ENCODE measurements at regions not wholly inside any gene's neighbourhood (a gene's known extent, or its start where the extent isn't known, plus 50 kb on each side); places are given as distances from the start of the nearest gene placed in this dataset.

- no peak for DNase-seq
- Histone ChIP-seq H3K4me3 (no peak overlapping the region), H3K9me3 (no peaks in the 10 kb centered on the region), H3K27ac (no peak overlapping the region), H3K36me3 (no peaks in the 10 kb centered on the region), H3K27me3 (replicated peaks in 1 of 7) (peaks cover 0 to 42% (median 0%) of the 10 kb centered on the region in 7 donors), H3K4me1 (peaks cover 0 to 13% (median 8%) of the 10 kb centered on the region in 6 donors)
- WGBS, 5 donors: 56 to 81% (median 70%) methylated on average over 7 of the region's 7 CpGs
- intact Hi-C loops (cut with DNase I; ENCODE audit: low total_unique reads): no loop called here
- no peak for TF ChIP-seq POLR2AphosphoS5 (IDR thresholded peaks at IDR 0.05)
- no peak for TF ChIP-seq CTCF (IDR thresholded peaks at IDR 0.05 in 8 of 11, conservative IDR thresholded peaks at IDR 0.05 in 3 of 11)
- no peak for TF ChIP-seq POLR2A (IDR thresholded peaks at IDR 0.05)
Observed at GRCh38 chr1:38512789-38513188, 346.8 kb downstream of the RRAGC start.

GRCh38 chr1:38512024-38512767 lies 347.4 kb downstream of the RRAGC start:
- no peak for TF ChIP-seq POLR2A (IDR thresholded peaks at IDR 0.05)
- TF ChIP-seq CTCF (IDR thresholded peaks at IDR 0.05 in 8 of 11, conservative IDR thresholded peaks at IDR 0.05 in 3 of 11): no peak
- no peak for TF ChIP-seq POLR2AphosphoS5 (IDR thresholded peaks at IDR 0.05)
- intact Hi-C loops (cut with DNase I; ENCODE audit: low total_unique reads): no loop called here
- Histone ChIP-seq H3K4me3 (no peak overlapping the region), H3K36me3 (no peaks in the 10 kb centered on the region), H3K27ac (no peak overlapping the region), H3K9me3 (no peaks in the 10 kb centered on the region), H3K4me1 (peaks cover 0 to 15% (median 10%) of the 10 kb centered on the region in 6 donors), H3K27me3 (replicated peaks in 1 of 7) (peaks cover 0 to 42% (median 0%) of the 10 kb centered on the region in 7 donors)
- WGBS, 5 donors: 76 to 82% (median 79%) methylated on average over 5 of the region's 5 CpGs
- DNase-seq: no peak

GRCh38 chr1:38508232-38508631 lies 351.3 kb downstream of the RRAGC start:
- WGBS, 5 donors: 16 to 28% (median 20%) methylated on average over 6 of the region's 6 CpGs
- H3K4me1 ChIP-seq: peaks cover 0 to 15% (median 10%) of the 10 kb centered on the region in 6 donors
- no peak overlapping the region for H3K4me3 ChIP-seq
- intact Hi-C loops (cut with DNase I; ENCODE audit: low total_unique reads): no loop called here
- TF ChIP-seq POLR2A (IDR thresholded peaks at IDR 0.05) (no peak), CTCF (IDR thresholded peaks at IDR 0.05 in 8 of 11, conservative IDR thresholded peaks at IDR 0.05 in 3 of 11) (no peak), POLR2AphosphoS5 (IDR thresholded peaks at IDR 0.05) (no peak)
- H3K27ac ChIP-seq: peak overlapping the region in 2 of 8 donors; percentile 2 to 23
- DNase-seq: no peak
- peaks cover 0 to 68% (median 0%) of the 10 kb centered on the region in 7 donors for H3K27me3 ChIP-seq (replicated peaks in 1 of 7)
- H3K36me3 ChIP-seq: no peaks in the 10 kb centered on the region
- no peaks in the 10 kb centered on the region for H3K9me3 ChIP-seq

GRCh38 chr1:38507563-38507962 lies 352.0 kb downstream of the RRAGC start:
- Histone ChIP-seq H3K36me3 (no peaks in the 10 kb centered on the region), H3K4me1 (peaks cover 0 to 18% (median 11%) of the 10 kb centered on the region in 6 donors), H3K4me3 (no peak overlapping the region), H3K27me3 (replicated peaks in 1 of 7) (peaks cover 0 to 73% (median 0%) of the 10 kb centered on the region in 7 donors), H3K9me3 (no peaks in the 10 kb centered on the region), H3K27ac (peak overlapping the region in 2 of 8 donors; percentile 2 to 23)
- no peak for TF ChIP-seq POLR2AphosphoS5 (IDR thresholded peaks at IDR 0.05)
- no peak for TF ChIP-seq POLR2A (IDR thresholded peaks at IDR 0.05)
- TF ChIP-seq CTCF (IDR thresholded peaks at IDR 0.05 in 8 of 11, conservative IDR thresholded peaks at IDR 0.05 in 3 of 11): no peak
- intact Hi-C loops (cut with DNase I; ENCODE audit: low total_unique reads): no loop called here
- WGBS, 5 donors: 79 to 87% (median 84%) methylated on average over 6 of the region's 6 CpGs
- no peak for DNase-seq

Measured in spleen (tissue), 11 donors.